Bronchial epithelial cell (primary cell): ENCODE measurements at regions not wholly inside any gene's neighbourhood (a gene's known extent, or its start where the extent isn't known, plus 50 kb on each side); places are given as distances from the start of the nearest gene placed in this dataset.
"Not testable (repeated sequence)": the region's sequence is repeated elsewhere in the genome, so short reads cannot be mapped to it uniquely, and the experiment has no call there.

Experiments used
- DNase-seq: peaks from one replicate; pipeline ENCODE4 v3.0.0-alpha.2; 2010; ENCODE audit warnings: low read depth
- FAIRE-seq: peaks from 2 replicates; lab custom pipeline; 2011; peaks lifted over from hg19 to GRCh38; lab: Jason Lieb, UNC
- H3K27me3 ChIP-seq: 2 replicates; pipeline ENCODE4 v1.5.1; 2011; ENCODE audit warnings: low read length; ENCODE audit not compliant: control insufficient read depth, insufficient read depth
- H3K36me3 ChIP-seq: 2 replicates; pipeline ENCODE4 v1.5.1; 2011; ENCODE audit warnings: low read length; ENCODE audit not compliant: control insufficient read depth, insufficient read depth
- H3K4me3 ChIP-seq: 2 replicates; pipeline ENCODE4 v1.5.1; 2011; ENCODE audit warnings: mild to moderate bottlenecking, low read depth, low read length, control low read depth
- CTCF ChIP-seq: IDR thresholded peaks from 2 replicates; pipeline ENCODE4 v1.5.1; 2011; ENCODE audit warnings: mild to moderate bottlenecking, moderate library complexity, low read length, control low read depth, inconsistent platforms; ENCODE audit not compliant: insufficient read depth, severe bottlenecking

GRCh38 chr15:58357529-58358476, 74.0 kb upstream of the LIPC start:
- Histone ChIP-seq H3K4me3 (no peak overlapping the region), H3K27me3 (no peaks in the 10 kb centered on the region), H3K36me3 (no peaks in the 10 kb centered on the region)
- TF ChIP-seq CTCF = no peak
- DNase-seq = peak; percentile 58
- peak; percentile 50 for FAIRE-seq

GRCh38 chr15:58360421-58361090, 71.2 kb upstream of the LIPC start:
- no peak for DNase-seq
- Histone ChIP-seq H3K4me3 (no peak overlapping the region), H3K27me3 (no peaks in the 10 kb centered on the region), H3K36me3 (no peaks in the 10 kb centered on the region)
- FAIRE-seq = no peak
- no peak for TF ChIP-seq CTCF

GRCh38 chr15:58361273-58361759, 70.5 kb upstream of the LIPC start:
- Histone ChIP-seq H3K4me3 (no peak overlapping the region), H3K36me3 (no peaks in the 10 kb centered on the region), H3K27me3 (no peaks in the 10 kb centered on the region)
- no peak for TF ChIP-seq CTCF
- FAIRE-seq = no peak
- no peak for DNase-seq

GRCh38 chr15:58362262-58362922, 69.4 kb upstream of the LIPC start:
- FAIRE-seq = no peak
- H3K27me3 ChIP-seq = no peaks in the 10 kb centered on the region
- no peaks in the 10 kb centered on the region for H3K36me3 ChIP-seq
- DNase-seq = no peak
- no peak overlapping the region for H3K4me3 ChIP-seq
- no peak for TF ChIP-seq CTCF

GRCh38 chr15:58363118-58363517, 68.7 kb upstream of the LIPC start:
- H3K27me3 ChIP-seq = not testable (repeated sequence)

GRCh38 chr15:58363673-58364072, 68.1 kb upstream of the LIPC start:
- not testable (repeated sequence) for H3K36me3 ChIP-seq, FAIRE-seq, DNase-seq, H3K4me3 ChIP-seq, H3K27me3 ChIP-seq

More at GRCh38 chr15:58363118-58363517, 68.7 kb upstream of the LIPC start:
- FAIRE-seq, H3K4me3 ChIP-seq, DNase-seq, H3K36me3 ChIP-seq: not testable (repeated sequence)

GRCh38 chr15:58365098-58365497, 66.7 kb upstream of the LIPC start:
- not testable (repeated sequence) for FAIRE-seq, H3K4me3 ChIP-seq, H3K27me3 ChIP-seq, DNase-seq, H3K36me3 ChIP-seq
